Lower leg skin (tissue), 4 donors: ENCODE measurements at regions not wholly inside any gene's neighbourhood (a gene's known extent, or its start where the extent isn't known, plus 50 kb on each side); places are given as distances from the start of the nearest gene placed in this dataset.

ENCODE experiments used
- DNase-seq, 2 donors: peaks; one replicate each; pipeline ENCODE4 v3.0.0-alpha.2; 2019; ENCODE audit warnings: low spot score in 2 of 2
- H3K4me3 ChIP-seq: fragments of 200-600 bp; sonication (generic); 2 replicates; pipeline ENCODE4 v1.5.1; 2017; ENCODE audit warnings: mild to moderate bottlenecking, low read depth; ENCODE audit not compliant: poor library complexity, severe bottlenecking
- POLR2A ChIP-seq, 2 donors: fragments of 450-650 bp; IDR thresholded peaks; one replicate each; pipeline ENCODE4 v1.6.1; 2016 to 2017; ENCODE audit warnings: antibody characterized with exemption in 2 of 2, mild to moderate bottlenecking in 1 of 2, moderate library complexity in 1 of 2
- WGBS, 2 donors: methylation state at CpG; one replicate each; pipeline ENCODE4 v1.1.5; 2018; 5-methylcytosine and 5-hydroxymethylcytosine counted together
- intact Hi-C: fragments of 100-400 bp; cut with DNase I; formaldehyde crosslinking; loops from one replicate; pipeline ENCODE4 v1.15.0; 2023; ENCODE audit warnings: low total_unique reads
- TF ChIP-seq, protein P1 (sequence below), 3 donors: fragments of 450-650 bp; IDR thresholded peaks; one replicate each; pipeline ENCODE4 v1.5.1; 2016; ENCODE audit warnings: antibody characterized with exemption in 3 of 3, mild to moderate bottlenecking in 3 of 3, moderate library complexity in 2 of 3

DNA sequence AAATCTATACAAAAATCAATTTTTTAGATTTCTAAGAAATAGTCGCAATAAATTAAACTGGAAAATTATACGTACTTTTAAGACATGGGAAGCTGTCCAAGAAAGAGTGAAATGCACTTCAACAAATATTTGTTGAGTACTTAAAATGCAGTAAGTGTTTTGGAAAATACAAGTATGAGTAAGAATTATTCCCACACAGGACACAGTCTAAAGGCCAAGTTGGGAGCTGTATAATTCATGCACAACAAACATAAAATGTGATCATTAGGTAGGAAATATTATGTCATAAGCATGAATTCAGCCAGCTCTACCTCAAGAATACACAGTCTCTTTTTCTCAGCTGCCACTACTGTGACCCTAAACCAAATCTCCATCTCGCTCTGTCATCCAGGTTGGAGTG, 267.6 kb downstream of the CNTN3 start:
- no peak for DNase-seq
- TF ChIP-seq, protein P1, sequence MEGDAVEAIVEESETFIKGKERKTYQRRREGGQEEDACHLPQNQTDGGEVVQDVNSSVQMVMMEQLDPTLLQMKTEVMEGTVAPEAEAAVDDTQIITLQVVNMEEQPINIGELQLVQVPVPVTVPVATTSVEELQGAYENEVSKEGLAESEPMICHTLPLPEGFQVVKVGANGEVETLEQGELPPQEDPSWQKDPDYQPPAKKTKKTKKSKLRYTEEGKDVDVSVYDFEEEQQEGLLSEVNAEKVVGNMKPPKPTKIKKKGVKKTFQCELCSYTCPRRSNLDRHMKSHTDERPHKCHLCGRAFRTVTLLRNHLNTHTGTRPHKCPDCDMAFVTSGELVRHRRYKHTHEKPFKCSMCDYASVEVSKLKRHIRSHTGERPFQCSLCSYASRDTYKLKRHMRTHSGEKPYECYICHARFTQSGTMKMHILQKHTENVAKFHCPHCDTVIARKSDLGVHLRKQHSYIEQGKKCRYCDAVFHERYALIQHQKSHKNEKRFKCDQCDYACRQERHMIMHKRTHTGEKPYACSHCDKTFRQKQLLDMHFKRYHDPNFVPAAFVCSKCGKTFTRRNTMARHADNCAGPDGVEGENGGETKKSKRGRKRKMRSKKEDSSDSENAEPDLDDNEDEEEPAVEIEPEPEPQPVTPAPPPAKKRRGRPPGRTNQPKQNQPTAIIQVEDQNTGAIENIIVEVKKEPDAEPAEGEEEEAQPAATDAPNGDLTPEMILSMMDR (IDR thresholded peaks at IDR 0.05): no peak
- TF ChIP-seq POLR2A (IDR thresholded peaks at IDR 0.05): no peak
- H3K4me3 ChIP-seq: no peak overlapping the region
- intact Hi-C loops: no loop called here
- 70 to 75% methylated on average over 3 of the region's 3 CpGs for WGBS, 2 donors

GRCh38 chr3:74345701-74346100, 268.8 kb downstream of the CNTN3 start:
- no peak for TF ChIP-seq POLR2A (IDR thresholded peaks at IDR 0.05)
- TF ChIP-seq, protein P1 (IDR thresholded peaks at IDR 0.05): no peak
- DNase-seq: no peak
- no peak overlapping the region for H3K4me3 ChIP-seq
- WGBS, 2 donors: 92 to 93% methylated on average over 2 of the region's 2 CpGs
- intact Hi-C loops: no loop called here

GRCh38 chr3:74344865-74345440, 269.5 kb downstream of the CNTN3 start:
- WGBS, 2 donors: 84 to 94% methylated on average over 3 of the region's 3 CpGs
- intact Hi-C loops: no loop called here
- TF ChIP-seq, protein P1 (IDR thresholded peaks at IDR 0.05): no peak
- no peak for TF ChIP-seq POLR2A (IDR thresholded peaks at IDR 0.05)

DNA sequence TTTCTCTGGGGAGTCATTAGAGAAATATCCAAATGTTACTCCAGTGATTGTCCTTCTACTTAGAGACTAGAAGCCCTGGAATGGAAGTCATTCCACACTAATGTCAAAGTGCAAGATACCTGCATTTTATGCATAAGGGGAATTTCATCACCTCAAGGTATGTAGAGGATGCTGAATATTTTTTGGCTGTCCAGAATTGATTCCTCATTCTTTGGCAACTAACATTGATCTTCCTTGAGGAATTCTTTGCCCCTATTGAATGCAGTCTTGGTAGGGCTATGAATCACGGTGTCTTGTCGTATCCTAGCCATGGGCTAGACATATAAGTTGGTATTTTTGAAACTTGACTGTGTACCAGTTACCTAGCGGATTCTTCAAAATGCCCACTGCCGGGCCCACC, 271.1 kb downstream of the CNTN3 start:
- 69 to 74% methylated on average over 4 of the region's 4 CpGs for WGBS, 2 donors
- TF ChIP-seq POLR2A (IDR thresholded peaks at IDR 0.05): no peak
- TF ChIP-seq, protein P1 (IDR thresholded peaks at IDR 0.05): no peak
- DNase-seq: no peak
- H3K4me3 ChIP-seq: no peak overlapping the region
- intact Hi-C loops: no loop called here

More at GRCh38 chr3:74344865-74345440, 269.5 kb downstream of the CNTN3 start:
- H3K4me3 ChIP-seq: no peak overlapping the region
- no peak for DNase-seq

- DNase-seq: no peak
- intact Hi-C loops: no loop called here
- WGBS, 2 donors: 77% methylated on average over 1 of the region's 1 CpG
Observed at GRCh38 chr3:74338998-74339397, 275.5 kb downstream of the CNTN3 start.

More at GRCh38 chr3:74338998-74339397, 275.5 kb downstream of the CNTN3 start:
- no peak for TF ChIP-seq POLR2A (IDR thresholded peaks at IDR 0.05)
- TF ChIP-seq, protein P1 (IDR thresholded peaks at IDR 0.05): no peak
- H3K4me3 ChIP-seq: no peak overlapping the region
